Stimulated activated CD8-positive, alpha-beta memory T cell treated with anti-CD3 and anti-CD28 coated beads, Interleukin-15, amount 100 ng/mL, for 1 hour (primary cell): ENCODE measurements at regions not wholly inside any gene's neighbourhood (a gene's known extent, or its start where the extent isn't known, plus 50 kb on each side); places are given as distances from the start of the nearest gene placed in this dataset.

Experiments used
- DNase-seq: peaks from one replicate; pipeline ENCODE4 v3.0.0-alpha.2; 2020; ENCODE audit warnings: low read depth

- no peak for DNase-seq
These were observed 90.7 kb upstream of the KLHL29 start for GRCh38 chr2:23294238-23294637.

DNA sequence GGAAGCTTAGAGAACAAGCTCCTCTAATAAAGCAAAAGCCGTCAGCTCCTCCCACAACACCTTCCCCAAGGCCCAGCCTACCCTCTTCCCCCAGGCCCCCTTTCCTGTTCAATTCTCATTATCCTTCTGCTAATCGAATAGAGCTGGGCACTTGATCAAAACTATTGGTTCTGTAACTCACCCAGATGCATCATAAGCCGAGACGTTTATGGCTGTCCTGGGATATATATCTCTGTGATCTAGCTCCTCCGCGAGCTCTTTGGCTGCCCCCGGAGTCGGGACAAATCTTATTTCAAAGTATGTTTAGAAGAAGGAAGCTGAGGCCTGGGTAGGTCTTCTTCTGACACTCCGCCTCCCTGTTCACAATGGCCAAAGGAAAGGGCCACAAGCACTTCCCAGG, 88.3 kb upstream of the KLHL29 start:
- DNase-seq, result no peak

- DNase-seq, result no peak
These were observed 87.9 kb upstream of the KLHL29 start for GRCh38 chr2:23297112-23297511.

- no peak for DNase-seq
These were observed 86.4 kb upstream of the KLHL29 start for GRCh38 chr2:23298551-23298950.

DNA sequence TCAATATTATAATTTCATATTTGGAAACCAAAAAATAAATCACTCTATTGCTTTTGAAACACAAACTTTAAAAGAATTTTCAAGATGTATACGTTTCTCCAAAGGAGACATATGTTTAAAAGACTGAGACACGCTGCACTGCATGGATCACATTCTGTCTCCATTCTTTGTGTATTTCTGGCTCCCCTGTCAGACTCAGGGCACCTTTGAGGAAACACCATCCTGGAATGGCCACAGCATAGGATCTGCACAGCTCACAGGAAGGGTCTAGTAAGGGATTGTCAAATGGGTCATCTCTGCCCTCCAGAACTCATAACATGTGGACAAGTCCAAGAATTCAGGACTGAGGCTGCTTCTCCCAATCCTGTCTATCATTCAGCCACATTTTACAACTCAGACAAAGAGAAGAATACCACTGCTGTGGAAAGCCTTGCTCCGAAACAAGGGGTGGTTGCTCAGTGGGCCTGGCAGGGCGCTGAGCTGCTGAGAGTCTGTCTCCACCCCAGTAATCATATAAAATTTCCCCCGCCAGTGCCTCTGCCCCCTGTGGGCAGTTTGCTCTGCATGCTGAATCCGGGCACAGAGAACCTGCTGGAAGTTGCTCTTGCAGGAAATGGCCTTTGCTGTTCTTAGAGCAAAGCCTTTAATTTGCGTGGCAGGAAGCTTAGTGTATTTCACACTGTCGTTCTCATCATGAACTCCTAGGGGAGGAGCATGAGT, 85.3 kb upstream of the KLHL29 start:
- DNase-seq, result no peak

DNA sequence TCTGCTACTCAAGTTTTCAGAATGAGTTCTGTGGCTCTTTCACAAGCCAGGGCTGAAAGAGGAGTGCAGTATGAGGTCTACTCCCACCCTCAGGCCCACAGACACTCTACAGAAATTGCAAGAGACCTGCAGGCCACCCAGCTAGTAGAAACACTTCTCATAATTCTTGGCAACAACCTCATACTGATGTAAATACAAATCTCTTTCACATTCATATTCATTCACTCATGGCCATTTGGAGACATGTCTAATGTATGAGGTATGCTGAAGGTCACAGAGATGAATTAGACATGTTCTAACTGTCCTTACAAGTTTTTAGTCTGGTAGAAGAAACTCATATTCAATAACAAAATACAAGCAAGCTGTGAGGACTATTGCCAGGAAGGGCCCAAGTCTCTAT, 83.8 kb upstream of the KLHL29 start:
- DNase-seq, result no peak

GRCh38 chr2:23302591-23302990, 82.4 kb upstream of the KLHL29 start:
- DNase-seq, result no peak

- DNase-seq, result no peak
These were observed 78.6 kb upstream of the KLHL29 start for GRCh38 chr2:23306401-23306800.

DNA sequence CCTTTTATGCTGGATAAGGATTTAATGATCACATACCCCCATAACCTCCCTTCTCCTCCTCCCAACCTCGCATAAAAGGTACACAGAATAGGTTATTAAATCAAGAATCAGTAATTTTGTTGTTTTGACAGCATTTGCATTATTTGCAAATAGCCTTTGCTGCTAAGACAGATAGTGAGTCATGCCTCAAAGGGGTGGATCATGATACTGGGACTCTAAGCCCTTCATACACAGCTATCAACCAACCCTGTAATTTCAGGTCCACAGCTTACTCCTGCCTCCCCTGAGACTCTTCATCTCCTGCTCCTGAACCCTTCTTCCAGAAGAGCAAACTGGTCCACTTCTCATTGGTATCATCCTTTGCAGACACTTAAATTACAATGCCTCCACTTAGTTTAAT, 73.8 kb upstream of the KLHL29 start:
- DNase-seq, result no peak

DNA sequence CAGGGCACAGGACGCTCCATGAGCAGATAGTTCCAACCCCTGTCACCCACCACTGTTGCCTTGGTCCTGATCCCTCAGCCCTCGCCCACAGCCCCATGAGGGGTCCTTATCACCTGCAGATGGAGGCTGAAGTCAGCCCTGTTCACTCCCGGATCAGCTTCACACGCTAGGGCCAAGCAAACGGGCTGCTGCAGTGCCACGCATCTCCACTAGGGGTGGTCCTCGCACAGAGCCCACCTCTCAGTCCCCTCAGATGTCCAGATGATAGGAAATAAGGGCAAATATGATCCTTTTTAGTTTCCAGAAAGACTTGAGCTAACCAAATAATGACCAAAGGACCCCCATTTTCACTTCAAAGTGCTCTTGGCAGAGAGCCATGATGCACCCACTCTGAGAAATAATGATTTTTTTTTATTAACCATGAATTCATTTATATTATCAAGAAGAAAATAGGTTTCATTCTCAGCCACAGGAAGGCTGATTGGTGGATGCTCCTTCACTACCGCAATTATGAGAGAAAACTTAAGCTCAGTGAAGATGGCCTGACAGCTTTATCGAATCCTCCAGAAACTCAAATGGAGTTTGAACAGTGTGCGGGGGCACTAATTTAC, 71.9 kb upstream of the KLHL29 start:
- no peak for DNase-seq

DNA sequence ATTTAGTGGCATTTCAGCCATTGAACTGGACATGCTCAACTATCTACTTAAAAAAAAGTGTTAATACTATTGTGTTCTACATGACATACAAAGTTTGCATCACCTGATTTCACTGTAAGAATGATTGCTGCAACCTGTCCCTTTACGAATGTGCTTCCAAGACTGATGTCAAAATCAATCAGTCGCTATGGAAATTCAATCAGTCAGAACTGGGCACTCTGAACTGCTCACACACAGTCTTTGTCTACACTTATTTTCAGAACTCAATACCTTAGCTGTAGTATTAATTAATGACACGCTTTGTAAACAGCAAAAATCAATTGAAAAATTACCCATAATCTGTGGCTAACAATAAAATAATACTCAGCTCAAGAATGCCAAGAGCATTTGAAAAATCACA, 70.3 kb upstream of the KLHL29 start:
- DNase-seq, result no peak

DNA sequence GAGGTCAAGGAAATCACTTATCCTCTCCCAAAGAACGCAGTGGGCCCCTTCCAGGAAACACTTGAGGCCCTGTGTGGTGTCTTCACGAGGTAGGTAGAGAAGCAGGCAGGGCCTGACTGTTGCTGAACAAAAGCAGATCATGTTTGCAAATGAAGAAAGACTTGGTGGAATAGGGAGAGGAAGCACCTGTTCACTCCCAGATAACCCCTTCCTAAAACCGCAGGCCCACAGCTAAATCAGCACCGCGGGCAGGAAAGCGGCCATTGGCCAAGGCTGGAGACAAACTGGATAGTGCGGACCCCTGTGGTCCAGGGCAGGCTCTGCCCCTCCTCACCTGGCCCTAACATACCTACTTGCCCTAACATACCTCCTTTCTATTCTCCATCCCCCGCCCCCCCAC, 64.9 kb upstream of the KLHL29 start:
- DNase-seq, result no peak

DNA sequence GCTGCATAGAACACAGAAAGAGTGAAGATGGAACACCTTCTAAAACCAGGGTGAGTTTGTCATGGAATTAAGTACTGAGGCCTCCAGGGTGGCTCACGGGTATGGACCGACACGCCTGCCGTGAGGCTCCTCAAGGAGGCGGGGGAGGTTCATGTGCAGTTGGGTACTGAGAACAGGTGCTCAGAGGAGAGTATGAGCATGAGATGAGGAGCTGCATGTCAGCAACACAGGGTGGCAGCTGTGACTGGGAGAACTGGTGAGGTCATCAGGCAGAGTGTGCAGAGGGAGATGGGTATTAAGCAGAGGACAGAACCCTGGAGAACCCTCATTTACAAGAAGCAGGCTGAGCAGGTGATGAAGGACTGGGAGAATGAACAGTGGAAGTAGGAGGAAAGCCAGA, 63.2 kb upstream of the KLHL29 start:
- no peak for DNase-seq

- no peak for DNase-seq
These were observed 62.3 kb upstream of the KLHL29 start for GRCh38 chr2:23322567-23323197.

DNA sequence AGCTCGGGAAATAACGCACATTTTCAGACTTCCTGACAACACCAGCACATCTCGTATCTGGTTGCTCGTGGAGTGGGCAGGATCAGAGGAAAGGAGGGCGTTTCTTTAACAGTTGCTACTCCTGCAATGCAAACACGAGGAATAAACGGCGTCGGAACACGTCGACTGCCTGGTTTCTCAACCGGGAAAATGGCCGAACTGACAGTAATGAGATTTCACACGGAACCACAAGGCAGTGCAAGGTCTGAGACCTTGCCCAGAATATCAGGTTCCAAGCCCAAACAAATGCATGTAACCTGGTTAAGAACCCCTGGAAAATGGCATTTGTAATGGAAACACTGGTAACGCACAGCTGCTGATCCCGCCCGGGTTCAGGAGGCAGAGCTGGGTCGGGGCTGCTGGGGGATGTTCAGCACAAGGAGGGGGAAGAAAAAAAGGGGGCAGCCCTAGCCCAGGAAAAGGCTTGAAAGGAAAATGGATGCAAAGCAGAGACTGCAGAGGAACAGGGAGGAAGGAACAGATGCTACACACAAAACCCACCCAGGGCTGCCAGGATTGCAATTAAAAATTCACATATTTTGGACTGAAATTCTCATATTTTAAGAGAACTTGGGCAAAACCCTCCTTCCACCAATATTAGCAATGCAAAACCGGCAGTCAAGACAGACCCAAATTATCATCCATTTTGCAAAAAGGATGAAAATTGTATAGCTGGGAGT, 61.6 kb upstream of the KLHL29 start:
- no peak for DNase-seq

DNA sequence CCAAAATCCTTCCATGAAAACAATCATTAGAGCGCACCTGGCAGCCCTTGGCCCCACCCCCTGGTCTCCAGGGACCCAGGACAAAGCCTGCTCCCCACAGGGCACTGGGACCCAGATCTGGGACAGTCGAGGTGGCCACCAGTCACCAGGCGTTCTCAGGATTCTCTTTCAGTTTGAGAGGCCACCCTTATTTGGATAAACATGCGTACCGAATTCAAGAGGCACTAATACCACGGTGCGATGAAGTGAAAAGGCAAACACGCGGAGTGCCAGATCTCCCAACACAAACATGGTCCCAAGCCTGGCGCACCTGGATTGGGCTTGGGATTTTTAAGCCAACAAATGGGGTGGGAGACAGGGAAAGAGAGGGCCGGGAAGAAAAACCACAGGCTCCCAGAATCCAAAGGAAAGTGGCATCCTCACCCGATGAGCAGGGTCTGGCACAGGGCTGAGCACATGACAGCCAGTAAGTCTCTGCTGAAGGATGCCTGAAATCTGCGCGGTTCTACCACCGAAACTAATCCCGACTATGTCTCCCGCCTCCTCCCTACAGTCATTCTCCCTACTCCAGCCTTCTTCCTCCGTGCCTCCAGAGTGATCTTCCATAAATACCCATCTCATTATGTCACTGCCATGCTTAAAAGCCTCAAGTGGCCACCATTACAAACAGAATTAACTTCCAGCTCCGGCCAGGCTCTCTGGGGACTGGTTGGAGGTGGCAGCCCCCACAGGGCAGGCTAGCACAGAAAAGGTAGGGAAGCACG, 60.9 kb upstream of the KLHL29 start:
- no peak for DNase-seq

DNA sequence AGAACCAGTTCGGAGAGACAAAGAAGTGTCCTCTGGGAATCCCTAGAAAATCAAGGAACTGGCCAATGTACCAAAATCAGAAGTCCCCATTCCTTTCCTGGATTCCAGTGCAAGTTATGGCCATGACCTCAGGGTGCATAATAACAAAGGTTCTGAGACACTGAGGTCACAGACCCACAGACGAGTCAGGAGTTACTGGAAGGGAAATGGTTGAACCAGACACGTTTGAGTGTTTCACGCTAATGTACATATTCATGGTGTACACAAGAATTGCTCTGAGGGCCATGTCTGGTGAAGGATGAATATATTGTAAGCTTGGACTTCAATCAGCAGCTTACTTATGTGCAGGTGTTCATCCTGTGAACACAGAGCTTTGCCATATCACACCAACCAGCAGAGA, 58.6 kb upstream of the KLHL29 start:
- no peak for DNase-seq

- DNase-seq, result no peak
These were observed 57.6 kb upstream of the KLHL29 start for GRCh38 chr2:23327416-23327815.

- DNase-seq, result no peak
These were observed 57.1 kb upstream of the KLHL29 start for GRCh38 chr2:23327887-23328286.

GRCh38 chr2:23330214-23330613, 54.8 kb upstream of the KLHL29 start:
- DNase-seq, result no peak
